H1 (cell line): ENCODE measurements at regions not wholly inside any gene's neighbourhood (a gene's known extent, or its start where the extent isn't known, plus 50 kb on each side); places are given as distances from the start of the nearest gene placed in this dataset.

Source experiments
- CTCF ChIA-PET: fragments of 300-600 bp; sonication (Branson Sonifier 250); formaldehyde crosslinking; loops from one replicate; lab custom pipeline; 2021; ENCODE audit not compliant: partially characterized antibody; lab: Charles Lee
- POLR2A ChIA-PET: fragments of 300-600 bp; sonication (Branson Sonifier 250); formaldehyde crosslinking; loops from one replicate; lab custom pipeline; 2021; ENCODE audit warnings: inconsistent platforms; ENCODE audit not compliant: partially characterized antibody; lab: Charles Lee
- DNase-seq, 2 experiments: peaks; one replicate each; pipeline versions ENCODE4 v3.0.0 to v3.0.0-alpha.2; 2010 to 2022; ENCODE audit warnings: low spot score in 2 of 2, low read depth in 1 of 2, mixed read lengths in 1 of 2
- FAIRE-seq: peaks from 2 replicates; lab custom pipeline; 2011; peaks lifted over from hg19 to GRCh38; lab: Jason Lieb, UNC
- H2AFZ ChIP-seq: 2 replicates; pipeline ENCODE4 v1.8.1; 2012; ENCODE audit warnings: low read length, inconsistent platforms
- H2AK5ac ChIP-seq: 2 replicates; pipeline ENCODE4 v1.6.1; 2013; ENCODE audit warnings: low read depth, low read length
- H2BK120ac ChIP-seq: replicated peaks from 2 replicates; pipeline ENCODE3; 2013; ENCODE audit warnings: low read depth, low read length, inconsistent platforms
- H2BK12ac ChIP-seq: 2 replicates; pipeline ENCODE4 v1.6.1; 2013; ENCODE audit warnings: low read depth, low read length
- H2BK15ac ChIP-seq: 2 replicates; pipeline ENCODE4 v1.6.1; 2013; ENCODE audit warnings: low read length
- H2BK20ac ChIP-seq: 2 replicates; pipeline ENCODE4 v1.6.1; 2013; ENCODE audit warnings: low read length
- H2BK5ac ChIP-seq: 2 replicates; pipeline ENCODE4 v1.6.1; 2013; ENCODE audit warnings: low read depth, low read length
- H3K14ac ChIP-seq: 2 replicates; pipeline ENCODE4 v1.6.1; 2013; ENCODE audit warnings: inconsistent platforms; ENCODE audit not compliant: insufficient read length
- H3K18ac ChIP-seq: 2 replicates; pipeline ENCODE4 v1.6.1; 2013; ENCODE audit warnings: low read length; ENCODE audit errors: extremely low read depth
- H3K23ac ChIP-seq: 2 replicates; pipeline ENCODE4 v1.6.1; 2013; ENCODE audit warnings: inconsistent platforms; ENCODE audit not compliant: insufficient read length
- H3K23me2 ChIP-seq: 2 replicates; pipeline ENCODE4 v1.6.1; 2013; ENCODE audit warnings: low read depth, low read length
- H3K27ac ChIP-seq: 2 replicates; pipeline ENCODE4 v1.6.1; 2011; ENCODE audit warnings: low read depth, low read length, inconsistent platforms
- H3K27me3 ChIP-seq, 4 experiments: replicated peaks in 1 of 4; 1 replicate in 1 of 4; 2 replicates in 3 of 4; pipeline versions ENCODE4 v1.6.1 to v1.8.1; 2011 to 2013; ENCODE audit warnings: low read length in 3 of 4, mild to moderate bottlenecking in 3 of 4, inconsistent platforms in 2 of 4, mixed read lengths in 2 of 4, moderate library complexity in 1 of 4; ENCODE audit not compliant: control insufficient read depth in 3 of 4, insufficient read depth in 3 of 4; ENCODE audit errors: extremely low read depth in 1 of 4
- H3K36me3 ChIP-seq, 4 experiments: 2 replicates each; pipeline versions ENCODE4 v1.6.1 to v1.8.1; 2011 to 2013; ENCODE audit warnings: mild to moderate bottlenecking in 4 of 4, low read length in 3 of 4, moderate library complexity in 2 of 4, control low read depth in 1 of 4, inconsistent platforms in 1 of 4; ENCODE audit not compliant: insufficient read depth in 4 of 4, control insufficient read depth in 2 of 4
- H3K4ac ChIP-seq: replicated peaks from 2 replicates; pipeline ENCODE3; 2013; ENCODE audit warnings: low read length, low read depth, mixed read lengths, inconsistent platforms; ENCODE audit not compliant: insufficient read length
- H3K4me1 ChIP-seq, 4 experiments: replicated peaks in 1 of 4; 1 replicate in 1 of 4; 2 replicates in 3 of 4; pipeline versions ENCODE4 v1.6.1 to v1.8.1; 2011 to 2013; ENCODE audit warnings: low read length in 3 of 4, inconsistent platforms in 2 of 4, mixed read lengths in 1 of 4; ENCODE audit not compliant: insufficient read depth in 4 of 4, control insufficient read depth in 3 of 4
- H3K4me2 ChIP-seq, 2 experiments: 2 replicates each; pipeline versions ENCODE4 v1.6.1 to v1.8.1; 2011 to 2013; ENCODE audit warnings: low read depth in 2 of 2, low read length in 2 of 2, control low read depth in 1 of 2, inconsistent platforms in 1 of 2, mild to moderate bottlenecking in 1 of 2; ENCODE audit not compliant: insufficient read depth in 1 of 2
- H3K4me3 ChIP-seq, 4 experiments: fragments of 200-600, 300-600 bp in 1 of 4; sonication (generic), shearing (Covaris generic), sonication (Bioruptor Twin) in 1 of 4; 2 replicates each; pipeline versions ENCODE4 v1.5.1 to v1.8.1; 2011 to 2016; ENCODE audit warnings: low read length in 4 of 4, low read depth in 3 of 4, control low read depth in 2 of 4, inconsistent platforms in 2 of 4, mild to moderate bottlenecking in 2 of 4, mixed read lengths in 1 of 4, moderate library complexity in 1 of 4; ENCODE audit not compliant: insufficient read depth in 2 of 4; ENCODE audit errors: extremely low read depth in 1 of 4
- H3K56ac ChIP-seq: replicated peaks from 2 replicates; pipeline ENCODE3; 2013; ENCODE audit warnings: low read depth, mild to moderate bottlenecking, mixed read lengths, low read length, inconsistent platforms; ENCODE audit not compliant: insufficient read length
- H3K79me1 ChIP-seq: 2 replicates; pipeline ENCODE4 v1.6.1; 2013; ENCODE audit warnings: low read depth, low read length, control low read depth
- H3K79me2 ChIP-seq, 2 experiments: 2 replicates each; pipeline versions ENCODE4 v1.6.1 to v1.8.1; 2012 to 2013; ENCODE audit warnings: low read length in 2 of 2, mild to moderate bottlenecking in 2 of 2, inconsistent platforms in 1 of 2; ENCODE audit not compliant: insufficient read depth in 2 of 2, control insufficient read depth in 1 of 2
- H3K9ac ChIP-seq, 4 experiments: replicated peaks in 1 of 4; 1 replicate in 1 of 4; 2 replicates in 3 of 4; pipeline versions ENCODE4 v1.6.1 to v1.8.1; 2011 to 2013; ENCODE audit warnings: low read depth in 3 of 4, low read length in 3 of 4, control low read depth in 2 of 4, mild to moderate bottlenecking in 2 of 4, moderate library complexity in 2 of 4, inconsistent platforms in 1 of 4; ENCODE audit errors: extremely low read depth in 1 of 4
- H3K9me3 ChIP-seq, 2 experiments: 2 replicates each; pipeline versions ENCODE4 v1.6.1 to v1.8.1; 2012 to 2013; ENCODE audit warnings: mild to moderate bottlenecking in 2 of 2, moderate library complexity in 2 of 2, control low read depth in 1 of 2, inconsistent platforms in 1 of 2, low read depth in 1 of 2, low read length in 1 of 2, mixed read lengths in 1 of 2; ENCODE audit not compliant: insufficient read depth in 2 of 2
- H4K20me1 ChIP-seq, 2 experiments: replicated peaks in 1 of 2; 2 replicates each; pipeline versions ENCODE3 to v1.8.1; 2011 to 2013; ENCODE audit warnings: inconsistent platforms in 2 of 2, low read length in 2 of 2, mild to moderate bottlenecking in 1 of 2; ENCODE audit not compliant: insufficient read depth in 2 of 2, control insufficient read depth in 1 of 2
- H4K5ac ChIP-seq: 2 replicates; pipeline ENCODE4 v1.6.1; 2013; ENCODE audit warnings: low read length, low read depth, mixed read lengths, inconsistent platforms; ENCODE audit not compliant: insufficient read length
- H4K8ac ChIP-seq: 2 replicates; pipeline ENCODE4 v1.8.0; 2013; ENCODE audit warnings: mild to moderate bottlenecking, moderate library complexity, low read length, inconsistent platforms; ENCODE audit not compliant: insufficient read depth; ENCODE audit errors: extremely low read depth
- H4K91ac ChIP-seq: replicated peaks from 2 replicates; pipeline ENCODE3; 2013; ENCODE audit warnings: low read length, mixed read lengths, inconsistent platforms; ENCODE audit not compliant: insufficient read length
- BCL11A ChIP-seq, 2 experiments: IDR thresholded peaks; one replicate each; pipeline ENCODE4 v1.6.1; 2011; ENCODE audit warnings: low read depth in 2 of 2, low read length in 2 of 2, mild to moderate bottlenecking in 2 of 2
- FOSL1 ChIP-seq: IDR thresholded peaks from 2 replicates; pipeline ENCODE4 v1.6.1; 2011; ENCODE audit warnings: mild to moderate bottlenecking, low read depth, low read length, moderate library complexity; ENCODE audit not compliant: insufficient read depth
- KDM1A ChIP-seq: fragments of 200-600, 300-600 bp; sonication (generic); IDR thresholded peaks from 2 replicates; pipeline ENCODE4 v1.7.1; 2016; ENCODE audit warnings: mild to moderate bottlenecking, low read length, borderline replicate concordance
- POLR2A ChIP-seq, 2 experiments: IDR thresholded peaks; 1 replicate in 1 of 2; 2 replicates in 1 of 2; pipeline ENCODE4 v1.6.1; 2011; ENCODE audit warnings: low read depth in 2 of 2, low read length in 2 of 2, mild to moderate bottlenecking in 2 of 2; ENCODE audit errors: control extremely low read depth in 1 of 2
- RFX5 ChIP-seq: IDR thresholded peaks from 2 replicates; pipeline ENCODE4 v1.6.1; 2011; ENCODE audit warnings: low read depth, low read length, improper control_type of control experiment, borderline replicate concordance
- SAP30 ChIP-seq: fragments of 300-600 bp; sonication (generic); IDR thresholded peaks from 2 replicates; pipeline ENCODE4 v1.7.1; 2012; ENCODE audit warnings: low read length, moderate library complexity, mild to moderate bottlenecking, inconsistent platforms; ENCODE audit not compliant: insufficient read depth, insufficient replicate concordance
- ZNF274 ChIP-seq: IDR thresholded peaks from 2 replicates; pipeline ENCODE4 v1.7.0; 2012; ENCODE audit warnings: low read length, borderline replicate concordance; ENCODE audit errors: extremely low read depth
- WGBS, 2 experiments: shearing (Covaris generic) in 1 of 2; methylation state at CpG; one replicate each; pipeline versions ENCODE4 v1.1.6 to v1.1.7; 2013 to 2015; ENCODE audit warnings: low lambda C conversion rate in 2 of 2, mixed read lengths in 2 of 2, inconsistent platforms in 1 of 2, low coverage in 1 of 2, missing lambda C conversion rate in 1 of 2; ENCODE audit not compliant: insufficient replicate concordance in 2 of 2, insufficient coverage in 1 of 2, insufficient read length in 1 of 2; ENCODE audit errors: extremely low coverage in 1 of 2, missing lambda C conversion rate in 1 of 2; 5-methylcytosine and 5-hydroxymethylcytosine counted together
- TF ChIP-seq, protein P1 (sequence below): IDR thresholded peaks from 2 replicates; pipeline ENCODE4 v1.6.1; 2012; ENCODE audit warnings: low read length, inconsistent platforms

DNA sequence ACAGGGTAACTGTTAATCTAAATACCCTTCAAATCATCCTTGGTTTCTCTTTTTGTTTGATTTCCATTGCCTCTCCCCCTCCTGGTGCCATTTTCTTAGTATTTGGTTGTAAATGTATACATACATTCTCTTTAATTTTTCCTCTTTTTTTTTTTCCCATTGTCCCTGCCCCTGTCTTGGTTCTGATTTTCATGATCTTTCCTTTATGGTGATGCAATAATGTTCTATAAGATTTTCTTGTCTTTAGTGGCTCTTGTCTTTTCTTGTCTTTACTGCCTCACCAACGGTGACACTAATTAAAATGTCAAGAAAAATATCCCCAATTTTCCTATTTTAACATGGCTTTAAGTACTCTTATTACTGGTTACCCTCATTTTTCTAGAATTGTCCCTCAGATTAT lies 135.9 kb upstream of the POT1 start:
- Histone ChIP-seq H3K56ac (no peak overlapping the region), H3K18ac (no peak overlapping the region), H4K8ac (no peak overlapping the region), H2AK5ac (no peak overlapping the region), H3K79me2 (no peaks in the 10 kb centered on the region), H4K5ac (no peak overlapping the region), H3K23me2 (no peaks in the 10 kb centered on the region), H3K4me2 (no peak overlapping the region), H2BK12ac (no peak overlapping the region), H3K14ac (no peak overlapping the region), H3K4ac (no peak overlapping the region), H2BK120ac (no peak overlapping the region), H3K27ac (no peak overlapping the region), H4K91ac (no peak overlapping the region), H3K9ac (no peak overlapping the region), H2BK20ac (no peak overlapping the region), H2AFZ (no peak overlapping the region), H3K9me3 (0 out of 4 replicates have a peak, but pooled peaks cover 0 to 3% of the 10 kb centered on the region in 2 experiments), H2BK15ac (no peak overlapping the region), H3K27me3 (no peaks in the 10 kb centered on the region), H2BK5ac (no peak overlapping the region), H4K20me1 (no peaks in the 10 kb centered on the region), H3K23ac (no peak overlapping the region)
- WGBS, 2 experiments = 100% methylated on average over 1 of the region's 1 CpG; no CpG with 5 or more reads in 1 of the 2 experiments
- ChIA-PET CTCF (interaction anchor here (0.8 kb wide), 1 partner anchor 251 kb away, joined by 3 read pairs; no protein-coding TSS in a partner anchor), POLR2A (no interaction called here)
- no peak for DNase-seq
- FAIRE-seq = no peak
- no peak for TF ChIP-seq POLR2A (IDR thresholded peaks at IDR 0.05; ENCODE audit: control extremely low read depth in 1 of 2, low read depth in 2 of 2, low read length in 2 of 2)
- TF ChIP-seq KDM1A = no peak
- no peak for TF ChIP-seq BCL11A (IDR thresholded peaks at IDR 0.05; ENCODE audit: low read depth in 2 of 2, low read length in 2 of 2)
- no peak for TF ChIP-seq ZNF274
- TF ChIP-seq, protein P1, sequence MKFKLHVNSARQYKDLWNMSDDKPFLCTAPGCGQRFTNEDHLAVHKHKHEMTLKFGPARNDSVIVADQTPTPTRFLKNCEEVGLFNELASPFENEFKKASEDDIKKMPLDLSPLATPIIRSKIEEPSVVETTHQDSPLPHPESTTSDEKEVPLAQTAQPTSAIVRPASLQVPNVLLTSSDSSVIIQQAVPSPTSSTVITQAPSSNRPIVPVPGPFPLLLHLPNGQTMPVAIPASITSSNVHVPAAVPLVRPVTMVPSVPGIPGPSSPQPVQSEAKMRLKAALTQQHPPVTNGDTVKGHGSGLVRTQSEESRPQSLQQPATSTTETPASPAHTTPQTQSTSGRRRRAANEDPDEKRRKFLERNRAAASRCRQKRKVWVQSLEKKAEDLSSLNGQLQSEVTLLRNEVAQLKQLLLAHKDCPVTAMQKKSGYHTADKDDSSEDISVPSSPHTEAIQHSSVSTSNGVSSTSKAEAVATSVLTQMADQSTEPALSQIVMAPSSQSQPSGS = no peak
- TF ChIP-seq FOSL1 = no peak
- no peak for TF ChIP-seq SAP30
- TF ChIP-seq RFX5 = no peak
- TF ChIP-seq, all 59 proteins: peak for 0
- Histone ChIP-seq H3K4me3 (no peak overlapping the region), H3K4me1 (no peaks in the 10 kb centered on the region), H3K79me1 (no peaks in the 10 kb centered on the region), H3K36me3 (no peaks in the 10 kb centered on the region)
